Thoracic aorta (tissue), 2 donors: ENCODE measurements at regions not wholly inside any gene's neighbourhood (a gene's known extent, or its start where the extent isn't known, plus 50 kb on each side); places are given as distances from the start of the nearest gene placed in this dataset.

Experiments used
- ATAC-seq: fragments of 150-250 bp; one replicate; pipeline ENCODE4 v1.8.0; 2017; ENCODE audit warnings: low read depth; ENCODE audit not compliant: insufficient number of reproducible peaks, low FRiP score
- DNase-seq: peaks from one replicate; pipeline ENCODE4 v3.0.0-alpha.2; 2020; ENCODE audit warnings: low spot score
- H3K27ac ChIP-seq, 2 donors: fragments of 200-600 bp; sonication (generic); 1 replicate in 1 of 2; 2 replicates in 1 of 2; pipeline ENCODE4 v1.5.1; 2016; ENCODE audit warnings: mild to moderate bottlenecking in 2 of 2, moderate library complexity in 2 of 2
- H3K27me3 ChIP-seq: fragments of 200-600 bp; sonication (generic); replicated peaks from 2 replicates; pipeline ENCODE4 v1.6.0; 2016; ENCODE audit warnings: mild to moderate bottlenecking; ENCODE audit not compliant: insufficient read depth
- H3K36me3 ChIP-seq: fragments of 200-600 bp; sonication (generic); one replicate; pipeline ENCODE4 v1.5.1; 2016
- H3K4me1 ChIP-seq, 2 donors: fragments of 200-600 bp; sonication (generic); 1 replicate in 1 of 2; 2 replicates in 1 of 2; pipeline versions ENCODE4 v1.5.1 to v1.6.0; 2016; ENCODE audit warnings: low read depth in 2 of 2, mild to moderate bottlenecking in 1 of 2; ENCODE audit not compliant: control insufficient read depth in 1 of 2
- H3K4me3 ChIP-seq: fragments of 200-600 bp; sonication (generic); 2 replicates; pipeline ENCODE4 v1.5.1; 2016; ENCODE audit warnings: mild to moderate bottlenecking
- H3K9me3 ChIP-seq: fragments of 200-600 bp; sonication (generic); 2 replicates; pipeline ENCODE4 v1.5.1; 2016
- TF ChIP-seq, protein P1 (sequence below): fragments of 200-600 bp; sonication (generic); IDR thresholded peaks from one replicate; pipeline ENCODE4 v1.5.1; 2019; ENCODE audit warnings: antibody characterized with exemption

- no peak for ATAC-seq
Observed at GRCh38 chr6:137980777-137981176, 113.7 kb downstream of the TNFAIP3 start.

GRCh38 chr6:137981758-137982157, 114.7 kb downstream of the TNFAIP3 start:
- TF ChIP-seq, protein P1, sequence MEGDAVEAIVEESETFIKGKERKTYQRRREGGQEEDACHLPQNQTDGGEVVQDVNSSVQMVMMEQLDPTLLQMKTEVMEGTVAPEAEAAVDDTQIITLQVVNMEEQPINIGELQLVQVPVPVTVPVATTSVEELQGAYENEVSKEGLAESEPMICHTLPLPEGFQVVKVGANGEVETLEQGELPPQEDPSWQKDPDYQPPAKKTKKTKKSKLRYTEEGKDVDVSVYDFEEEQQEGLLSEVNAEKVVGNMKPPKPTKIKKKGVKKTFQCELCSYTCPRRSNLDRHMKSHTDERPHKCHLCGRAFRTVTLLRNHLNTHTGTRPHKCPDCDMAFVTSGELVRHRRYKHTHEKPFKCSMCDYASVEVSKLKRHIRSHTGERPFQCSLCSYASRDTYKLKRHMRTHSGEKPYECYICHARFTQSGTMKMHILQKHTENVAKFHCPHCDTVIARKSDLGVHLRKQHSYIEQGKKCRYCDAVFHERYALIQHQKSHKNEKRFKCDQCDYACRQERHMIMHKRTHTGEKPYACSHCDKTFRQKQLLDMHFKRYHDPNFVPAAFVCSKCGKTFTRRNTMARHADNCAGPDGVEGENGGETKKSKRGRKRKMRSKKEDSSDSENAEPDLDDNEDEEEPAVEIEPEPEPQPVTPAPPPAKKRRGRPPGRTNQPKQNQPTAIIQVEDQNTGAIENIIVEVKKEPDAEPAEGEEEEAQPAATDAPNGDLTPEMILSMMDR, result no peak

More at GRCh38 chr6:137980777-137981176, 113.7 kb downstream of the TNFAIP3 start:
- TF ChIP-seq, protein P1, result no peak
- DNase-seq, result no peak
- no peaks in the 10 kb centered on the region for H3K4me1 ChIP-seq
- no peaks in the 10 kb centered on the region for H3K27me3 ChIP-seq
- no peak overlapping the region for H3K4me3 ChIP-seq
- no peaks in the 10 kb centered on the region for H3K9me3 ChIP-seq
- no peaks in the 10 kb centered on the region for H3K36me3 ChIP-seq
- no peak overlapping the region for H3K27ac ChIP-seq

DNA sequence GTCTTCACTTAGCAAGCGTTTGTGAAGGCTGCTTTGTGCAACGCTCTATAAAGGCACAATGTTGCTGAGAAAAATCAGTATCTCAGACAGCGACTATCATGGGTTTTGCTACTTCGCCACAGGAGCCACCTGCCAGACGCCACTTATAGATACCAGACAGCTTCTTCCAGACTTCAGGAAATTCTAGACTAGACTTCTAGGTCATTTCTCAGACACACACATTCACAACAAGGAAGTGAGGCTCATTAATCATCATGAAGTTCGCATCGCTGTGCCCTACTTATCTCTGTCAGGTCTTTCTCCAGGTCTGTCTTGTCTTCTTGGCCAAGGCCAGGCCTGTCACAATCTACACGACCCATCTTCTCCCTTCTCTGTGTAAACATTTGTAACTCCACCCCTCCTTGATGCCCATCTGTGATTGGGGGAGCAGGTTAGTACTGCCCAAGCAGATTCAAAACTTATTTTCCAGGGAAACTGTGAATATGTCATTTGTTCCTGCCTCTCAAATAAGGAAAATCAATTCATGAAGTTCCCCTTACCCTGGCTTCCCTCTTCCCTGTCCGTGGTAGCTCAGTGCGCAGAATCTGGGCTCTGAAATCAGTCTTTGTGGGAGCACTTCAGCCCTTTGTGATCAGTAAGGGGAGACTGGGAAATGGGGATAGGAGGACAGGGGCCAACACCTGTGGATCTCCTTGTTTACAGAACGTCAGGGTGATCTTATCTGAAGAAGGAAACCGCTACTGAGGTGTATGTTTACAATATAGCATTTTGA, 115.5 kb downstream of the TNFAIP3 start:
- no peak overlapping the region for H3K27ac ChIP-seq
- TF ChIP-seq, protein P1, result no peak
- DNase-seq (no peak), ATAC-seq (no peak)
- H3K27me3 ChIP-seq, result no peaks in the 10 kb centered on the region
- no peak overlapping the region for H3K4me3 ChIP-seq
- no peaks in the 10 kb centered on the region for H3K4me1 ChIP-seq
- no peaks in the 10 kb centered on the region for H3K9me3 ChIP-seq
- no peaks in the 10 kb centered on the region for H3K36me3 ChIP-seq

More at GRCh38 chr6:137981758-137982157, 114.7 kb downstream of the TNFAIP3 start:
- H3K27ac ChIP-seq, result no peak overlapping the region
- no peaks in the 10 kb centered on the region for H3K9me3 ChIP-seq
- H3K36me3 ChIP-seq, result no peaks in the 10 kb centered on the region
- H3K4me3 ChIP-seq, result no peak overlapping the region
- H3K27me3 ChIP-seq, result no peaks in the 10 kb centered on the region
- no peaks in the 10 kb centered on the region for H3K4me1 ChIP-seq
- ATAC-seq (no peak), DNase-seq (no peak)

DNA sequence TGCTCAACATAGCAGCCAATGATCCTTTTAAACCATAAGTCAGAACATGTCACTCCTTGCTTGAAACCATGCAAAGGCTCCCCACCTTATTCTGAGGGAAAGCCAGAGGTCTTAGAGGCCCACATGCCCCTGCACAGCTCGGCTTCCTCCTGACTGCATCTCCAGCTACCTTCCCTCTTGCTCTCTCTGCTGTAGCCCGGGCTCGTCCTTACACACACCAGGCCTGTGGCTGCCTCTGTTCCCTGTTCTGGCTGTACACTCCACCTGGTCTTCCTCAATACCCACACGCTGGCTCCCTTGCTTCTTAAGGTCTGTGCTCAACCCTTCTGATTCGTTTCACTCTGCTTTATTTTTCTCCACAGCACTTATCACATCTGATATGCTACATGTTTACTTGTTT, 116.2 kb downstream of the TNFAIP3 start:
- no peak overlapping the region for H3K4me3 ChIP-seq
- H3K27me3 ChIP-seq, result no peaks in the 10 kb centered on the region
- H3K36me3 ChIP-seq, result no peaks in the 10 kb centered on the region
- no peaks in the 10 kb centered on the region for H3K9me3 ChIP-seq
- ATAC-seq (no peak), DNase-seq (no peak)
- no peak overlapping the region for H3K27ac ChIP-seq
- H3K4me1 ChIP-seq, result no peaks in the 10 kb centered on the region
- TF ChIP-seq, protein P1, result no peak

- H3K4me1 ChIP-seq, result no peaks in the 10 kb centered on the region
- no peak for DNase-seq
- H3K27ac ChIP-seq, result no peak overlapping the region
- H3K4me3 ChIP-seq, result no peak overlapping the region
- TF ChIP-seq, protein P1, result no peak
- H3K9me3 ChIP-seq, result no peaks in the 10 kb centered on the region
- H3K27me3 ChIP-seq, result no peaks in the 10 kb centered on the region
- no peaks in the 10 kb centered on the region for H3K36me3 ChIP-seq
- no peak for ATAC-seq
Observed at GRCh38 chr6:137989664-137990063, 117.6 kb downstream of the PERP start.
